ENCODE measurements at regions not wholly inside any gene's neighbourhood (a gene's known extent, or its start where the extent isn't known, plus 50 kb on each side); places are given as distances from the start of the nearest gene placed in this dataset.

GRCh38 chr9:11001546-11001945, 388.7 kb upstream of the PTPRD start:
- no peak for DNase-seq (ENCODE audit: low read depth)
- no peak for TF ChIP-seq CTCF (conservative IDR thresholded peaks at IDR 0.05; ENCODE audit: low read depth, low read length)
- no peak overlapping the region for H3K4me3 ChIP-seq (ENCODE audit: low read depth, low read length)

GRCh38 chr9:11002705-11003104, 389.9 kb upstream of the PTPRD start:
- TF ChIP-seq CTCF (conservative IDR thresholded peaks at IDR 0.05; ENCODE audit: low read depth, low read length) = no peak
- DNase-seq (ENCODE audit: low read depth) = no peak
- no peak overlapping the region for H3K4me3 ChIP-seq (ENCODE audit: low read depth, low read length)

GRCh38 chr9:11003836-11004235, 391.0 kb upstream of the PTPRD start:
- TF ChIP-seq CTCF (conservative IDR thresholded peaks at IDR 0.05; ENCODE audit: low read depth, low read length) = no peak
- no peak for DNase-seq (ENCODE audit: low read depth)
- no peak overlapping the region for H3K4me3 ChIP-seq (ENCODE audit: low read depth, low read length)

GRCh38 chr9:11011696-11012095, 398.9 kb upstream of the PTPRD start:
- no peak overlapping the region for H3K4me3 ChIP-seq (ENCODE audit: low read depth, low read length)
- TF ChIP-seq CTCF (conservative IDR thresholded peaks at IDR 0.05; ENCODE audit: low read depth, low read length) = no peak
- DNase-seq (ENCODE audit: low read depth) = no peak

GRCh38 chr9:11016081-11016480, 403.3 kb upstream of the PTPRD start:
- no peak for TF ChIP-seq CTCF (conservative IDR thresholded peaks at IDR 0.05; ENCODE audit: low read depth, low read length)
- no peak overlapping the region for H3K4me3 ChIP-seq (ENCODE audit: low read depth, low read length)
- DNase-seq (ENCODE audit: low read depth) = no peak

- TF ChIP-seq CTCF (conservative IDR thresholded peaks at IDR 0.05; ENCODE audit: low read depth, low read length) = no peak
- DNase-seq (ENCODE audit: low read depth) = peak; percentile 11
- H3K4me3 ChIP-seq (ENCODE audit: low read depth, low read length) = no peak overlapping the region
Observed at GRCh38 chr9:11023201-11023600, 410.4 kb upstream of the PTPRD start.

GRCh38 chr9:11025775-11026174, 413.0 kb upstream of the PTPRD start:
- no peak overlapping the region for H3K4me3 ChIP-seq (ENCODE audit: low read depth, low read length)
- TF ChIP-seq CTCF (conservative IDR thresholded peaks at IDR 0.05; ENCODE audit: low read depth, low read length) = no peak
- DNase-seq (ENCODE audit: low read depth) = no peak
